Left lung (tissue), 4 donors: ENCODE measurements at regions not wholly inside any gene's neighbourhood (a gene's known extent, or its start where the extent isn't known, plus 50 kb on each side); places are given as distances from the start of the nearest gene placed in this dataset.

Source experiments
- ATAC-seq: fragments of 200-7000 bp; cut with Tn5 transposase; one replicate; pipeline ENCODE4 v1.9.1; 2020; ENCODE audit warnings: moderate library complexity
- DNase-seq, 4 donors: peaks; one replicate each; pipeline ENCODE4 v3.0.0-alpha.2; 2013 to 2020
- H3K27ac ChIP-seq, 2 donors: fragments of 200-600 bp; sonication (generic) in 1 of 2; one replicate each; pipeline versions ENCODE4 v1.5.0 to v1.8.0; 2020 to 2021
- H3K27me3 ChIP-seq, 2 donors: fragments of 200-600 bp; sonication (generic) in 1 of 2; one replicate each; pipeline versions ENCODE4 v1.5.0 to v1.8.0; 2020 to 2021
- H3K36me3 ChIP-seq, 2 donors: fragments of 200-600 bp; sonication (generic) in 1 of 2; one replicate each; pipeline versions ENCODE4 v1.5.0 to v1.8.0; 2020 to 2021
- H3K4me1 ChIP-seq, 2 donors: fragments of 200-600 bp; one replicate each; pipeline ENCODE4 v1.8.0; 2021
- H3K4me3 ChIP-seq, 2 donors: fragments of 200-600 bp; sonication (generic) in 1 of 2; one replicate each; pipeline versions ENCODE4 v1.5.0 to v1.8.0; 2020 to 2021; ENCODE audit warnings: mild to moderate bottlenecking in 1 of 2
- H3K9me3 ChIP-seq, 2 donors: fragments of 200-600 bp; sonication (generic) in 1 of 2; one replicate each; pipeline versions ENCODE4 v1.5.0 to v1.8.0; 2020 to 2021
- CTCF ChIP-seq, 2 donors: fragments of 200-600 bp; sonication (generic) in 1 of 2; IDR thresholded peaks; one replicate each; pipeline versions ENCODE4 v1.5.0 to v1.8.0; 2021; ENCODE audit warnings: antibody characterized with exemption in 2 of 2
- intact Hi-C, 2 donors: fragments of 100-400 bp; cut with DNase I; formaldehyde crosslinking; loops; one replicate each; pipeline versions ENCODE4 v1.11.2 to v1.14.2; 2022
- donor health status: DM: no; HTN: yes; CAD: no.
- donor health status: DM: no; HTN: no; CAD: no.

DNA sequence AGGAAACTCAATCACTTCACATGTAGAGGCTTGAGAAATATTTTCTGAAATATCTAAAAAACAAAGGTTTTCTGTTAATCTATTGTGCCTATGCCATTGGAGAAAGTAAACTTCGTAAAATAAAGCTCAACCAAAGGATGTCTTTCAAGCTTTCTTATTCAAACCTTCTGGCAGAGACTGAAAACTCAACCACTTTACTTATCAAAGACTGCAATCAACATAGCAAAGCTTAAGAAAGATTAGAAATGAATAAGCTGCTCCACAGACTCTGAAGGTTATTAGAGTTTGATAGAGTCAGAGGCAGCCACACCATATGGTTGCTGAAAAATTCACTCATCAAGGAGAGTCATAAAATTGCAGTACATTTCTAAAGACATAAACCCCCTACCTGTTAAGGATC lies 245.8 kb upstream of the MEOX2 start:
- peaks cover 0 to 6% of the 10 kb centered on the region in 2 donors for H3K9me3 ChIP-seq
- intact Hi-C loops: no loop called here
- no peaks in the 10 kb centered on the region for H3K27me3 ChIP-seq
- TF ChIP-seq CTCF (IDR thresholded peaks at IDR 0.05): no peak
- H3K4me3 ChIP-seq: no peak overlapping the region
- H3K36me3 ChIP-seq: no peaks in the 10 kb centered on the region
- no peaks in the 10 kb centered on the region for H3K4me1 ChIP-seq
- ATAC-seq (no peak), DNase-seq (no peak)
- H3K27ac ChIP-seq: no peak overlapping the region

DNA sequence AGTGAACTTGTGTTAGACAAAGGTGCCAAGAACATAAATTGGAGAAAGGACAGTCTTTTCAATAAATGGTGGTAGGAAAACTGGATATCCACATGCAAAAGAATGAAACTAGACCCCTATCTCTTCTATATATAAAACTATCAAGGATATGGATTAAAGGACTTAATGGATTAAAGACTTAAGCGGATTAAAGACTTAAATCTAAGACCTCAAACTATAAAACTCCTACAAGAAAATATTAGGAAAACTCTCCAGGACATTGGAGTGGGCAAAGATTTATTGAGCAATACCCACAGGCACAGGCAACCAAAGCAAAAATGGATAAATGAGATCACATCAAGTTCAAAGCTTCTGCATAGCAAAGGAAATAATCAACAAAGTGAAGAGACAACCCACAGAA lies 242.9 kb upstream of the MEOX2 start:
- DNase-seq (no peak), ATAC-seq (no peak)
- Histone ChIP-seq H3K9me3 (peaks cover 0 to 17% of the 10 kb centered on the region in 2 donors), H3K4me3 (no peak overlapping the region), H3K27me3 (no peaks in the 10 kb centered on the region), H3K4me1 (no peaks in the 10 kb centered on the region), H3K36me3 (no peaks in the 10 kb centered on the region), H3K27ac (no peak overlapping the region)
- TF ChIP-seq CTCF (IDR thresholded peaks at IDR 0.05): no peak
- intact Hi-C loops: no loop called here

DNA sequence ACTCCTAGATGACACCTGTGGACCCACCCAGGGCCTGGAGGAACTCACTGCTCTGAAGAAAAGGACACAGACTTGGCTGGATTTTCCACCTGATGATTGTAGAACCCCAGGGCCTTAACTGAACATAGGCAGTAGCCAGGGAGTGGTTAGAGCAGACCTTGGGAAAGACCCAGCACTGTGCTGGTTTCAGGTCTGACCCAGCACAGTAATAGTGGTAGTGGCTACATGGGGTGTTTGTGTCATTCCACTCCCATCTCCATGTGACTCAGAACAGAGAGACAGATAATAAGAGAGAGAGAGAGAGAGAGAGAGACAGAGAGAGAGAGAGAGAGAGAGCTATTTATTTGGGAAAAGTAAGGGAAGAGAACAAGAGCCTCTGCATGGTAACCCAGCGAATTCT lies 239.1 kb upstream of the MEOX2 start:
- peaks cover 0 to 20% of the 10 kb centered on the region in 2 donors for H3K9me3 ChIP-seq
- intact Hi-C loops: no loop called here
- ATAC-seq (no peak), DNase-seq (no peak)
- H3K4me1 ChIP-seq: no peaks in the 10 kb centered on the region
- no peak for TF ChIP-seq CTCF (IDR thresholded peaks at IDR 0.05)
- no peak overlapping the region for H3K27ac ChIP-seq
- no peaks in the 10 kb centered on the region for H3K27me3 ChIP-seq
- no peak overlapping the region for H3K4me3 ChIP-seq
- no peaks in the 10 kb centered on the region for H3K36me3 ChIP-seq

DNA sequence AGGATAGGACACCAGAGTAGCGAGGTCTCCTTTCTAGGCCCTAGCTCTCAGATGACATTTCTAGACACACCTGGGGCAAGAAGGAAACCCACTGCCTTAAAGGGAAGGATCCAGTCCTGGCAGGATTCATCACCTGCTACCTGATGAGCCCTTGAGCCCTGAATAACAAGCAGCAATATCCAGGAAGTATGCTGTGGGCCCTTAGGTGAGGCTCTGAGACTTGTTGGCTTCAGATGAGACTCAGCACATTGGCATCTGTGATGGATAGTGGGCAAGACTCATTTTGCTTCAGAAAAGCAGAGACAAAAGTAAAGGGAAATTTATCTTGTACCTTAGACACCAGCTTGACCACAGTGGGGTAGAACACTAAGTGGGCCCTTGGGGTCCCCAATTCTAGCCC lies 238.4 kb upstream of the MEOX2 start:
- peaks cover 0 to 20% of the 10 kb centered on the region in 2 donors for H3K9me3 ChIP-seq
- H3K36me3 ChIP-seq: no peaks in the 10 kb centered on the region
- no peak overlapping the region for H3K27ac ChIP-seq
- H3K27me3 ChIP-seq: no peaks in the 10 kb centered on the region
- intact Hi-C loops: no loop called here
- no peaks in the 10 kb centered on the region for H3K4me1 ChIP-seq
- ATAC-seq (no peak), DNase-seq (no peak)
- no peak for TF ChIP-seq CTCF (IDR thresholded peaks at IDR 0.05)
- no peak overlapping the region for H3K4me3 ChIP-seq

DNA sequence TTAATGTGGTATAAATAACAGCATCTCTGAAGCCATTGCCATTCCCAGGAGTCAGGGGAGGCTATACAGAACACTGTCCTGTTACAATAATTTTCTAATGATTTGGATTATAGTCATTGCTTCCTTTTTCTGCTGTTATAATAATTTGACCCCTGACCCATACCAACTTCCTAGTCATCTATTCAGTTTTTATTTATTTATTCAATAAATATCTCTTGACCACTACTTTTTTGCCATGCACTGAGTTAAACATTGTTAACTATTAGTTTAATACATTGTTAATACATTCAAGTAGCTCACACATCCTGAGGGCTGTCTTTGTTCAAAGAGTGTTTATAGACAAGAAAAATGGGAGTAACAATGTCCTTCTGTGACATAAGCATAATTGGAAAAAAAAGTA lies 235.5 kb upstream of the MEOX2 start:
- no peak for ATAC-seq
- Histone ChIP-seq H3K27me3 (no peaks in the 10 kb centered on the region), H3K4me1 (no peaks in the 10 kb centered on the region), H3K4me3 (no peak overlapping the region), H3K27ac (no peak overlapping the region), H3K9me3 (peaks cover 0 to 11% of the 10 kb centered on the region in 2 donors), H3K36me3 (no peaks in the 10 kb centered on the region)
- intact Hi-C loops: no loop called here
- TF ChIP-seq CTCF (IDR thresholded peaks at IDR 0.05): no peak
- DNase-seq: no peak
